ENCODE measurements at regions not wholly inside any gene's neighbourhood (a gene's known extent, or its start where the extent isn't known, plus 50 kb on each side); places are given as distances from the start of the nearest gene placed in this dataset.

GRCh38 chr5:168217497-168217896 lies 73.9 kb upstream of the WWC1 start:
- Histone ChIP-seq H3K36me3 (ENCODE audit: insufficient read depth, low read length) (no peaks in the 10 kb centered on the region), H3K27me3 (ENCODE audit: insufficient read depth, low read length) (no peaks in the 10 kb centered on the region), H3K9ac (ENCODE audit: low read length) (no peak overlapping the region), H3K9me2 (ENCODE audit: low read depth, low read length) (no peaks in the 10 kb centered on the region), H3K4me3 (ENCODE audit: low read depth, low read length, poor library complexity, severe bottlenecking) (no peak overlapping the region), H3K4me1 (ENCODE audit: insufficient read depth, low read length, severe bottlenecking) (no peaks in the 10 kb centered on the region), H3F3A (ENCODE audit: insufficient read depth, low read length) (no peaks in the 10 kb centered on the region), H4K20me1 (ENCODE audit: insufficient read depth, low read length) (no peaks in the 10 kb centered on the region), H3K9me3 (ENCODE audit: low read length) (no peaks in the 10 kb centered on the region), H3K4me2 (ENCODE audit: low read length) (no peak overlapping the region), H2AFZ (ENCODE audit: low read length) (no peak overlapping the region), H3K27ac (ENCODE audit: low read depth, low read length, poor library complexity, severe bottlenecking) (no peak overlapping the region), H3K79me2 (ENCODE audit: insufficient read depth, low read length) (no peaks in the 10 kb centered on the region)
- TF ChIP-seq CTCF (IDR thresholded peaks at IDR 0.05; ENCODE audit: low read length) = no peak
- TF ChIP-seq EZH2 (IDR thresholded peaks at IDR 0.05; ENCODE audit: borderline replicate concordance, low read length) = no peak

GRCh38 chr5:168218746-168219145 lies 72.7 kb upstream of the WWC1 start:
- TF ChIP-seq CTCF (IDR thresholded peaks at IDR 0.05; ENCODE audit: low read length) (no peak), EZH2 (IDR thresholded peaks at IDR 0.05; ENCODE audit: borderline replicate concordance, low read length) (no peak)
- Histone ChIP-seq H3K27me3 (ENCODE audit: insufficient read depth, low read length) (no peaks in the 10 kb centered on the region), H3K27ac (ENCODE audit: low read depth, low read length, poor library complexity, severe bottlenecking) (no peak overlapping the region), H3K36me3 (ENCODE audit: insufficient read depth, low read length) (no peaks in the 10 kb centered on the region), H2AFZ (ENCODE audit: low read length) (no peak overlapping the region), H3K9ac (ENCODE audit: low read length) (no peak overlapping the region), H3K4me2 (ENCODE audit: low read length) (no peak overlapping the region), H3K4me3 (ENCODE audit: low read depth, low read length, poor library complexity, severe bottlenecking) (no peak overlapping the region), H4K20me1 (ENCODE audit: insufficient read depth, low read length) (no peaks in the 10 kb centered on the region), H3K9me2 (ENCODE audit: low read depth, low read length) (no peaks in the 10 kb centered on the region), H3K9me3 (ENCODE audit: low read length) (no peaks in the 10 kb centered on the region), H3K4me1 (ENCODE audit: insufficient read depth, low read length, severe bottlenecking) (no peaks in the 10 kb centered on the region), H3K79me2 (ENCODE audit: insufficient read depth, low read length) (no peaks in the 10 kb centered on the region), H3F3A (ENCODE audit: insufficient read depth, low read length) (no peaks in the 10 kb centered on the region)

GRCh38 chr5:168219515-168220410 lies 71.7 kb upstream of the WWC1 start:
- H2AFZ ChIP-seq (ENCODE audit: low read length) = peak overlapping the region; percentile 88
- peak overlapping the region; percentile 45; the same call in 1 of the 2 replicates for H3K4me2 ChIP-seq (ENCODE audit: low read length)
- TF ChIP-seq CTCF (IDR thresholded peaks at IDR 0.05; ENCODE audit: low read length) (peak; percentile 83), EZH2 (IDR thresholded peaks at IDR 0.05; ENCODE audit: borderline replicate concordance, low read length) (no peak)

More at GRCh38 chr5:168219515-168220410, 71.7 kb upstream of the WWC1 start:
- no peaks in the 10 kb centered on the region for H3K79me2 ChIP-seq (ENCODE audit: insufficient read depth, low read length)
- no peaks in the 10 kb centered on the region for H3F3A ChIP-seq (ENCODE audit: insufficient read depth, low read length)
- no peaks in the 10 kb centered on the region for H3K9me3 ChIP-seq (ENCODE audit: low read length)
- H3K4me1 ChIP-seq (ENCODE audit: insufficient read depth, low read length, severe bottlenecking) = no peaks in the 10 kb centered on the region
- H3K36me3 ChIP-seq (ENCODE audit: insufficient read depth, low read length) = no peaks in the 10 kb centered on the region
- no peaks in the 10 kb centered on the region for H3K9me2 ChIP-seq (ENCODE audit: low read depth, low read length)
- H4K20me1 ChIP-seq (ENCODE audit: insufficient read depth, low read length) = no peaks in the 10 kb centered on the region
- H3K27me3 ChIP-seq (ENCODE audit: insufficient read depth, low read length) = no peaks in the 10 kb centered on the region
- no peak overlapping the region for H3K27ac ChIP-seq (ENCODE audit: low read depth, low read length, poor library complexity, severe bottlenecking)
- H3K9ac ChIP-seq (ENCODE audit: low read length) = no peak overlapping the region
- H3K4me3 ChIP-seq (ENCODE audit: low read depth, low read length, poor library complexity, severe bottlenecking) = no peak overlapping the region
